OCI-LY3 (cell line): ENCODE measurements at regions not wholly inside any gene's neighbourhood (a gene's known extent, or its start where the extent isn't known, plus 50 kb on each side); places are given as distances from the start of the nearest gene placed in this dataset.

ENCODE experiments used
- H2AFZ ChIP-seq: fragments of 200-600, 300-600 bp; shearing (Covaris generic); 2 replicates; pipeline ENCODE4 v1.6.0; 2014; ENCODE audit warnings: antibody characterized with exemption, low read depth, low read length
- H3K27ac ChIP-seq: fragments of 200-600, 300-600 bp; sonication (generic); 2 replicates; pipeline ENCODE4 v1.5.1; 2014; ENCODE audit warnings: mild to moderate bottlenecking, low read length, moderate library complexity, mixed read lengths
- H3K27me3 ChIP-seq: fragments of 200-600, 300-600 bp; sonication (generic); 2 replicates; pipeline ENCODE4 v1.6.1; 2014; ENCODE audit warnings: low read depth, low read length, mixed read lengths
- H3K36me3 ChIP-seq: fragments of 200-600, 300-600 bp; sonication (generic); replicated peaks from 2 replicates; pipeline ENCODE3; 2014; ENCODE audit warnings: low read depth, low read length, mixed read lengths
- H3K4me1 ChIP-seq: fragments of 300-600, 200-600 bp; sonication (generic); 2 replicates; pipeline ENCODE4 v1.6.1; 2014; ENCODE audit warnings: low read length, mixed read lengths
- H3K4me2 ChIP-seq: fragments of 200-600, 300-600 bp; sonication (generic); 2 replicates; pipeline ENCODE4 v1.6.1; 2014; ENCODE audit warnings: low read length, mixed read lengths
- H3K4me3 ChIP-seq: fragments of 300-600, 200-600 bp; sonication (generic); 2 replicates; pipeline ENCODE4 v1.5.1; 2014; ENCODE audit warnings: antibody characterized with exemption, mild to moderate bottlenecking, low read length, moderate library complexity
- H3K79me2 ChIP-seq: fragments of 300-600, 200-600 bp; shearing (Covaris generic); 2 replicates; pipeline ENCODE4 v1.6.1; 2014; ENCODE audit warnings: mild to moderate bottlenecking, low read length, mixed read lengths
- H3K9ac ChIP-seq: fragments of 300-600, 200-600 bp; shearing (Covaris generic); 2 replicates; pipeline ENCODE4 v1.6.0; 2014; ENCODE audit warnings: mild to moderate bottlenecking, low read length, moderate library complexity
- H3K9me3 ChIP-seq: fragments of 200-600, 300-600 bp; shearing (Covaris generic); 2 replicates; pipeline ENCODE4 v1.6.1; 2014; ENCODE audit warnings: low read length, mixed read lengths; ENCODE audit not compliant: insufficient read depth
- H4K20me1 ChIP-seq: fragments of 200-600, 300-600 bp; sonication (generic); 2 replicates; pipeline ENCODE4 v1.6.1; 2016; ENCODE audit warnings: low read length, mixed read lengths; ENCODE audit not compliant: insufficient read depth
- CTCF ChIP-seq: fragments of 200-600, 300-600 bp; sonication (generic); IDR thresholded peaks from 2 replicates; pipeline ENCODE4 v1.5.1; 2014; ENCODE audit warnings: antibody characterized with exemption, low read length, low read depth
- EZH2phosphoT487 ChIP-seq: fragments of 200-600 bp; shearing (Covaris generic); IDR thresholded peaks from 2 replicates; pipeline ENCODE4 v1.6.1; 2018; ENCODE audit warnings: antibody characterized with exemption, mixed run types, low read depth

- Histone ChIP-seq H3K4me3 (no peak overlapping the region), H3K9ac (no peak overlapping the region), H3K36me3 (no peaks in the 10 kb centered on the region), H3K27me3 (0 out of 2 replicates have a peak, but pooled peaks cover 5% of the 10 kb centered on the region), H4K20me1 (no peaks in the 10 kb centered on the region), H3K27ac (no peak overlapping the region), H3K4me1 (peaks cover 18% of the 10 kb centered on the region), H2AFZ (no peak overlapping the region), H3K9me3 (no peaks in the 10 kb centered on the region), H3K79me2 (no peaks in the 10 kb centered on the region), H3K4me2 (no peak overlapping the region)
- TF ChIP-seq EZH2phosphoT487 = no peak
- TF ChIP-seq CTCF = no peak
Observed at GRCh38 chr12:127579446-127579845, 687.5 kb upstream of the TMEM132C start.

GRCh38 chr12:127582074-127582473, 684.9 kb upstream of the TMEM132C start:
- no peaks in the 10 kb centered on the region for H4K20me1 ChIP-seq
- TF ChIP-seq EZH2phosphoT487 (no peak), CTCF (no peak)
- no peaks in the 10 kb centered on the region for H3K79me2 ChIP-seq
- H3K27ac ChIP-seq = no peak overlapping the region
- H3K4me1 ChIP-seq = no peaks in the 10 kb centered on the region
- H3K27me3 ChIP-seq = 0 out of 2 replicates have a peak, but pooled peaks cover 5% of the 10 kb centered on the region
- no peak overlapping the region for H3K4me2 ChIP-seq
- H3K9me3 ChIP-seq = peaks cover 11% of the 10 kb centered on the region; the same call in 1 of the 2 replicates
- H3K4me3 ChIP-seq = no peak overlapping the region
- H3K9ac ChIP-seq = no peak overlapping the region
- no peaks in the 10 kb centered on the region for H3K36me3 ChIP-seq
- no peak overlapping the region for H2AFZ ChIP-seq

GRCh38 chr12:127583041-127583440, 683.9 kb upstream of the TMEM132C start:
- H3K9me3 ChIP-seq = peaks cover 11% of the 10 kb centered on the region; the same call in 1 of the 2 replicates
- TF ChIP-seq EZH2phosphoT487 (no peak), CTCF (no peak)
- H3K9ac ChIP-seq = no peak overlapping the region
- no peak overlapping the region for H3K27ac ChIP-seq
- H3K27me3 ChIP-seq = 0 out of 2 replicates have a peak, but pooled peaks cover 5% of the 10 kb centered on the region
- no peak overlapping the region for H2AFZ ChIP-seq
- no peak overlapping the region for H3K4me3 ChIP-seq
- 0 out of 2 replicates have a peak, but pooled peaks cover 3% of the 10 kb centered on the region for H3K4me1 ChIP-seq
- no peak overlapping the region for H3K4me2 ChIP-seq
- no peaks in the 10 kb centered on the region for H3K36me3 ChIP-seq
- H3K79me2 ChIP-seq = no peaks in the 10 kb centered on the region
- no peaks in the 10 kb centered on the region for H4K20me1 ChIP-seq

- no peak overlapping the region for H3K4me3 ChIP-seq
- no peaks in the 10 kb centered on the region for H4K20me1 ChIP-seq
- H3K27me3 ChIP-seq = peaks cover 11% of the 10 kb centered on the region
- H3K27ac ChIP-seq = no peak overlapping the region
- H3K4me2 ChIP-seq = no peak overlapping the region
- TF ChIP-seq EZH2phosphoT487 (no peak), CTCF (no peak)
- H2AFZ ChIP-seq = no peak overlapping the region
- H3K9me3 ChIP-seq = peaks cover 11% of the 10 kb centered on the region; the same call in 1 of the 2 replicates
- no peaks in the 10 kb centered on the region for H3K36me3 ChIP-seq
- no peak overlapping the region for H3K9ac ChIP-seq
- H3K4me1 ChIP-seq = peaks cover 19% of the 10 kb centered on the region
- H3K79me2 ChIP-seq = no peaks in the 10 kb centered on the region
Observed at GRCh38 chr12:127588249-127588648, 678.7 kb upstream of the TMEM132C start.
